Testis (tissue), 2 donors: ENCODE measurements at regions not wholly inside any gene's neighbourhood (a gene's known extent, or its start where the extent isn't known, plus 50 kb on each side); places are given as distances from the start of the nearest gene placed in this dataset.

Experiments used
- CTCF ChIP-seq, 3 experiments: fragments of 450-650 bp in 2 of 3; fragments of 200-600 bp in 1 of 3; sonication (generic) in 1 of 3; IDR thresholded peaks; one replicate each; pipeline ENCODE4 v1.5.1; 2016 to 2019; ENCODE audit warnings: antibody characterized with exemption in 3 of 3, mild to moderate bottlenecking in 2 of 3, moderate library complexity in 1 of 3
- POLR2A ChIP-seq: fragments of 450-650 bp; IDR thresholded peaks from one replicate; pipeline ENCODE4 v1.6.1; 2017; ENCODE audit warnings: antibody characterized with exemption, mild to moderate bottlenecking, moderate library complexity

- no peak for TF ChIP-seq POLR2A
- no peak for TF ChIP-seq CTCF (IDR thresholded peaks at IDR 0.05)
Measured at GRCh38 chr11:127462065-127462344, 461.4 kb upstream of the KIRREL3 start.
